B cell (primary cell): ENCODE measurements at regions not wholly inside any gene's neighbourhood (a gene's known extent, or its start where the extent isn't known, plus 50 kb on each side); places are given as distances from the start of the nearest gene placed in this dataset.

Experiments
- ATAC-seq: fragments of 200-7000 bp; cut with Tn5 transposase; one replicate; pipeline ENCODE4 v1.10.0; 2021; ENCODE audit warnings: low read depth, mild to moderate bottlenecking, moderate number of reproducible peaks, moderate library complexity
- CTCF ChIA-PET: fragments of 350-600 bp; sonication (Branson Sonifier 250); formaldehyde crosslinking; loops from one replicate; lab custom pipeline; 2021; ENCODE audit warnings: antibody characterized with exemption, inconsistent platforms; lab: Charles Lee
- POLR2A ChIA-PET: fragments of 350-600 bp; sonication (Branson Sonifier 250); formaldehyde crosslinking; loops from one replicate; lab custom pipeline; 2021; ENCODE audit warnings: antibody characterized with exemption; lab: Charles Lee
- DNase-seq: peaks from one replicate; pipeline ENCODE4 v3.0.0; 2013
- H2AFZ ChIP-seq: 2 replicates; pipeline ENCODE4 v1.6.1; 2012; ENCODE audit warnings: mild to moderate bottlenecking, low read depth, low read length; ENCODE audit not compliant: insufficient read depth, poor library complexity, severe bottlenecking
- H3K27ac ChIP-seq, 2 donors: 1 replicate in 1 of 2; 2 replicates in 1 of 2; pipeline ENCODE4 v1.5.1; 2012 to 2013; ENCODE audit warnings: low read length in 2 of 2, mild to moderate bottlenecking in 2 of 2, moderate library complexity in 1 of 2
- H3K27me3 ChIP-seq, 4 experiments: fragments of 200-600 bp in 1 of 4; sonication (generic) in 1 of 4; replicated peaks in 1 of 4; 1 replicate in 2 of 4; 2 replicates in 2 of 4; pipeline versions ENCODE4 v1.6.1 to v1.7.0; 2013 to 2016; ENCODE audit warnings: low read length in 3 of 4, mild to moderate bottlenecking in 2 of 4, mixed read lengths in 1 of 4, moderate library complexity in 1 of 4; ENCODE audit not compliant: insufficient read depth in 4 of 4, control insufficient read depth in 3 of 4; ENCODE audit errors: control extremely low read depth in 1 of 4
- H3K36me3 ChIP-seq, 2 experiments: replicated peaks in 1 of 2; 1 replicate in 1 of 2; 2 replicates in 1 of 2; pipeline versions ENCODE4 v1.6.1 to v1.7.1; 2013; ENCODE audit warnings: low read length in 1 of 2; ENCODE audit not compliant: insufficient read depth in 2 of 2, control insufficient read depth in 1 of 2; ENCODE audit errors: control extremely low read depth in 1 of 2, extremely low read depth in 1 of 2
- H3K4me1 ChIP-seq, 2 donors: fragments of 200-600 bp in 1 of 2; sonication (generic) in 1 of 2; 1 replicate in 1 of 2; 2 replicates in 1 of 2; pipeline versions ENCODE4 v1.5.1 to v1.6.1; 2013 to 2017; ENCODE audit warnings: low read length in 2 of 2; ENCODE audit not compliant: control insufficient read depth in 2 of 2, insufficient read depth in 2 of 2
- H3K4me2 ChIP-seq: replicated peaks from 2 replicates; pipeline ENCODE3; 2012; ENCODE audit warnings: mild to moderate bottlenecking, low read depth, low read length; ENCODE audit not compliant: poor library complexity, severe bottlenecking
- H3K4me3 ChIP-seq, 5 experiments: fragments of 200-600 bp in 1 of 5; sonication (generic) in 1 of 5; 1 replicate in 3 of 5; 2 replicates in 2 of 5; pipeline versions ENCODE4 v1.5.1 to v1.7.0; 2011 to 2016; ENCODE audit warnings: low read length in 4 of 5, mild to moderate bottlenecking in 4 of 5, low read depth in 2 of 5, control low read depth in 1 of 5, moderate library complexity in 1 of 5; ENCODE audit not compliant: insufficient read depth in 1 of 5; ENCODE audit errors: control extremely low read depth in 1 of 5, extremely low read depth in 1 of 5
- H3K79me2 ChIP-seq: fragments of 200-600 bp; sonication (generic); one replicate; pipeline ENCODE4 v1.6.0; 2016; ENCODE audit warnings: low read length; ENCODE audit not compliant: control insufficient read depth, insufficient read depth
- H3K9ac ChIP-seq: fragments of 200-600 bp; sonication (generic); 2 replicates; pipeline ENCODE4 v1.6.1; 2017; ENCODE audit warnings: mild to moderate bottlenecking, low read length, moderate library complexity
- H3K9me3 ChIP-seq, 3 donors: one replicate each; pipeline versions ENCODE4 v1.6.1 to v1.7.1; 2013; ENCODE audit warnings: low read length in 2 of 3; ENCODE audit not compliant: control insufficient read depth in 2 of 3, insufficient read depth in 1 of 3; ENCODE audit errors: control extremely low read depth in 1 of 3
- H4K20me1 ChIP-seq: 2 replicates; pipeline ENCODE4 v1.6.0; 2012; ENCODE audit warnings: mild to moderate bottlenecking, low read length; ENCODE audit not compliant: insufficient read depth, control insufficient read depth, poor library complexity, severe bottlenecking
- H3K27ac Mint-ChIP-seq: one replicate; pipeline ENCODE4 v1.8.0; 2021; ENCODE audit warnings: mixed read lengths
- H3K27me3 Mint-ChIP-seq: one replicate; pipeline ENCODE4 v1.8.0; 2021; ENCODE audit warnings: mixed read lengths
- H3K4me1 Mint-ChIP-seq: one replicate; pipeline ENCODE4 v1.8.0; 2021; ENCODE audit warnings: mixed read lengths
- H3K4me3 Mint-ChIP-seq: one replicate; pipeline ENCODE4 v1.8.0; 2021; ENCODE audit warnings: mixed read lengths
- H3K9me3 Mint-ChIP-seq: one replicate; pipeline ENCODE4 v1.8.0; 2022; ENCODE audit warnings: mixed read lengths; ENCODE audit not compliant: insufficient read depth
- EZH2 ChIP-seq: IDR thresholded peaks from 2 replicates; pipeline ENCODE4 v1.6.1; 2012; ENCODE audit warnings: borderline replicate concordance, low read depth, mild to moderate bottlenecking, moderate library complexity, low read length; ENCODE audit not compliant: insufficient read depth, poor library complexity, severe bottlenecking
- WGBS: methylation state at CpG from one replicate; pipeline ENCODE4 v1.1.5; 2013; ENCODE audit warnings: missing lambda C conversion rate; ENCODE audit not compliant: insufficient coverage; 5-methylcytosine and 5-hydroxymethylcytosine counted together
- intact Hi-C: fragments of 100-400 bp; cut with micrococcal nuclease; formaldehyde crosslinking; loops from one replicate; pipeline ENCODE4 v1.10.0; 2022
- TF ChIP-seq, protein P1 (sequence below): fragments of 200-600 bp; IDR thresholded peaks from one replicate; pipeline ENCODE4 v1.8.0; 2022; ENCODE audit warnings: antibody characterized with exemption, mild to moderate bottlenecking

DNA sequence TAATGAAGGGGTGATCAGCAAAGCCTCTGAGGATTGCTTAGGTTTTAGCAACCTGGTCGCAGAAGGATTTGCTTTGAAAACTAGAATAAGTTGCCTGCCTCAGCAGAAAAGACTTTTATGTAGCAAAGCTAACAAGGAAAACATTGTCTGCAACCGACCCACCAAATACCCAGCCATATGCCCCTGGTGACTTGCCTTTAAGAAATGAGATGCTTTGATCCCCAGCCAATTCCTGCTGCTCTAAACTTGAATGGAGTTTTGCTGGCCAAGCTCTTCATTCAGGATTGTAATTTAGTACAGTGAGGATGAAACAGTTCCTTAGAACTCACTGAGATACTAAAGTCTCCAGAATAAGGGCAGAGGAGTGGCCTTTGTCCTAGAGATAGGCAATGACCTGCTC, 139.8 kb upstream of the PROK2 start:
- Histone ChIP-seq H3K9me3 (no peaks in the 10 kb centered on the region), H3K79me2 (no peaks in the 10 kb centered on the region), H3K27ac (no peak overlapping the region), H4K20me1 (no peaks in the 10 kb centered on the region), H3K9ac (no peak overlapping the region), H3K27me3 (peaks cover 0 to 54% (median 38%) of the 10 kb centered on the region in 4 experiments), H3K4me1 (peaks cover 0 to 6% of the 10 kb centered on the region in 2 donors), H3K36me3 (no peaks in the 10 kb centered on the region), H3K4me3 (no peak overlapping the region), H3K4me2 (no peak overlapping the region), H2AFZ (no peak overlapping the region)
- TF ChIP-seq, protein P1, sequence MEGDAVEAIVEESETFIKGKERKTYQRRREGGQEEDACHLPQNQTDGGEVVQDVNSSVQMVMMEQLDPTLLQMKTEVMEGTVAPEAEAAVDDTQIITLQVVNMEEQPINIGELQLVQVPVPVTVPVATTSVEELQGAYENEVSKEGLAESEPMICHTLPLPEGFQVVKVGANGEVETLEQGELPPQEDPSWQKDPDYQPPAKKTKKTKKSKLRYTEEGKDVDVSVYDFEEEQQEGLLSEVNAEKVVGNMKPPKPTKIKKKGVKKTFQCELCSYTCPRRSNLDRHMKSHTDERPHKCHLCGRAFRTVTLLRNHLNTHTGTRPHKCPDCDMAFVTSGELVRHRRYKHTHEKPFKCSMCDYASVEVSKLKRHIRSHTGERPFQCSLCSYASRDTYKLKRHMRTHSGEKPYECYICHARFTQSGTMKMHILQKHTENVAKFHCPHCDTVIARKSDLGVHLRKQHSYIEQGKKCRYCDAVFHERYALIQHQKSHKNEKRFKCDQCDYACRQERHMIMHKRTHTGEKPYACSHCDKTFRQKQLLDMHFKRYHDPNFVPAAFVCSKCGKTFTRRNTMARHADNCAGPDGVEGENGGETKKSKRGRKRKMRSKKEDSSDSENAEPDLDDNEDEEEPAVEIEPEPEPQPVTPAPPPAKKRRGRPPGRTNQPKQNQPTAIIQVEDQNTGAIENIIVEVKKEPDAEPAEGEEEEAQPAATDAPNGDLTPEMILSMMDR, result no peak
- Mint-ChIP-seq H3K4me3 (no peak overlapping the region), H3K27ac (no peak overlapping the region), H3K4me1 (peaks cover 6% of the 10 kb centered on the region), H3K27me3 (peaks cover 67% of the 10 kb centered on the region), H3K9me3 (no peaks in the 10 kb centered on the region)
- WGBS, result 100% methylated on average over 1 of the region's 2 CpGs
- CTCF ChIA-PET, result interaction anchor here (1.4 kb wide), 1 partner anchor 741 kb away, joined by 3 read pairs; no protein-coding TSS in a partner anchor
- ATAC-seq (no peak), DNase-seq (no peak)
- intact Hi-C loops, result no loop called here
- POLR2A ChIA-PET, result no interaction called here

DNA sequence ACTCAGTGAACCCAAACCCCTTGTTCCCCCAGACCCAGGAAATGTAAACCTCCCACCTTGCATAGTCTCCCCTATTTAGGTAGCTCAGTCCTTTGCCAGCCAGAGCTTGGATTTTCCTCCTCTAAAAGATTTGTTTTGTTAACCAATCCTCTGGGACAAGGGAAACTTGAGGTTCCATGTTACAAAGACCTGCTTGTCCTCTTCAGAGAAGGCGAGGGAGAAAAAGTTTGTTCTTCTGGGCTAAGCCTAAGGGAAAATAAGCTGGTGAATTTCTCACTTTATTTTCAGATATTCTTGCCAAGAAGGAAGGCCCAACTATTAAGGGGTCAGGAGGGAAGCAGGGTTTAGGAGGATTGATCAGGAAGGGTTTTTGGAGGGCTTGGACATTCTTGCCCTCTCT, 136.1 kb upstream of the PROK2 start:
- Histone ChIP-seq H3K4me1 (peaks cover 0 to 3% of the 10 kb centered on the region in 2 donors), H3K9me3 (peaks cover 0 to 5% (median 0%) of the 10 kb centered on the region in 3 donors), H3K36me3 (no peaks in the 10 kb centered on the region), H3K27ac (no peak overlapping the region), H3K4me3 (no peak overlapping the region), H3K27me3 (peaks cover 0 to 66% (median 45%) of the 10 kb centered on the region in 4 experiments), H3K79me2 (no peaks in the 10 kb centered on the region), H3K9ac (no peak overlapping the region), H2AFZ (no peak overlapping the region), H4K20me1 (no peaks in the 10 kb centered on the region), H3K4me2 (no peak overlapping the region)
- ATAC-seq (no peak), DNase-seq (no peak)
- TF ChIP-seq, protein P1, result no peak
- TF ChIP-seq EZH2, result no peak
- Mint-ChIP-seq H3K9me3 (no peaks in the 10 kb centered on the region), H3K4me1 (peaks cover 5% of the 10 kb centered on the region), H3K27ac (no peak overlapping the region), H3K27me3 (peaks cover 81% of the 10 kb centered on the region), H3K4me3 (no peak overlapping the region)
- POLR2A ChIA-PET, result no interaction called here
- intact Hi-C loops, result no loop called here
- CTCF ChIA-PET, result interaction anchor here (2.4 kb wide), 1 partner anchor 46 kb away, joined by 7 read pairs; no protein-coding TSS in a partner anchor
- WGBS, result no CpG with 5 or more reads among the region's 1 CpG
